GOT3 (cell line): ENCODE measurements at regions not wholly inside any gene's neighbourhood (a gene's known extent, or its start where the extent isn't known, plus 50 kb on each side); places are given as distances from the start of the nearest gene placed in this dataset.
A peak's percentile ranks its signal among the peaks of the same experiment; 100 is the strongest.
"Not testable (repeated sequence)": the region's sequence is repeated elsewhere in the genome, so short reads cannot be mapped to it uniquely, and the experiment has no call there.

Source experiments
- DNase-seq: peaks from one replicate; lab custom pipeline; 2025; ENCODE audit warnings: mixed read lengths; lab: John Stamatoyannopoulos, UW

- no peak for DNase-seq
These were observed 148.2 kb upstream of the ZNF516 start for GRCh38 chr18:76643199-76643598.

DNA sequence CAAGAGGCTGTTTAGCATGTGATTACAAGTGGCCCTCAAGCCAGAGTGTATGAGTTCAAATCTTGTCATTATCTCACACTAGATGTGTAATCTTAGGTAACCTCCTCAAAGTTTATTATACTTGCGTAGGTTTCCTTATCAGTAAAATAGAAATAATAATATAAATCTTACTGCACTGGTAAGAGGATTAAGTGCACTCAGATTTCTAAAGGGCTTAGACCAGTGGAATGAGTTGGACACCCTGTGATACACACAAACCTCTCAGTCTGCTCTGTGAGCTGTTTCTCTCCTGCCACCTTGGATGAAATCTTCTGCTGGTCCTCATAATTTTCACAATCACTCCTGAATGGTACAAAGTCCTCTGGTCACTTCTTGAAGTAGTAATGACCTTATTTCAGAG is 145.4 kb upstream of the ZNF516 start:
- DNase-seq = no peak

GRCh38 chr18:76634564-76634963 is 139.5 kb upstream of the ZNF516 start:
- no peak for DNase-seq

DNA sequence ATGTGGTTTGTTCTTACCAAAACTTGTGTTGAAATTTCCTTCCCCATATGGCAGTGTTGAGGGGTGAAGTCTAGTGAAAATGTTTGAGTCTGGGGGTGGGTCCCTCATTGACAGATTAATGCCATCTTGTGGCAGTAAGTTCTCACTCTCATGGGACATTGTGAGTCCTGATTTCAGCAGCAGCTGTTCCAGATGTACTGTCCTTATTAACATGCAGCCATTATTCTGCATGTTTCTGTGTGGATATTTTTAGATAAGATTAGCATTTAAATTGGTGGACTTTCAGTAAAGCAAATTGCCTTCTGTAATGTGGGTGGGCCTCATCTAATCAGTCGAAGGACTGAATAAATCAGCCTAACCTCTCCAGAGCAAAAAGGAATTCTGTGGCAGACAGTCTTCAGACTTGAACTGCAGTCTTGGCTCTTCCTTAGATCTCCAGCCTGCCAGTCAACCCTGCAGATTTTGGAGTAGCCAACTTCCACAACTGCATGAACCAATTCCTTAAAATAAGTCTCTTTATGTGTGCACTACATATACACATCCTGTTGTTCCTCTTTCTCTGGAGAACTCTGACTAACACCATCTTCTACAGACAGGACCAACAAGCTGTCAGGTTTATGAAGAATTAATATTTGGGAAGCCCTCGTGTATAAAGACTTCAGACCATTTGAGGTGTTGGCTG is 138.7 kb upstream of the ZNF516 start:
- DNase-seq = no peak

DNA sequence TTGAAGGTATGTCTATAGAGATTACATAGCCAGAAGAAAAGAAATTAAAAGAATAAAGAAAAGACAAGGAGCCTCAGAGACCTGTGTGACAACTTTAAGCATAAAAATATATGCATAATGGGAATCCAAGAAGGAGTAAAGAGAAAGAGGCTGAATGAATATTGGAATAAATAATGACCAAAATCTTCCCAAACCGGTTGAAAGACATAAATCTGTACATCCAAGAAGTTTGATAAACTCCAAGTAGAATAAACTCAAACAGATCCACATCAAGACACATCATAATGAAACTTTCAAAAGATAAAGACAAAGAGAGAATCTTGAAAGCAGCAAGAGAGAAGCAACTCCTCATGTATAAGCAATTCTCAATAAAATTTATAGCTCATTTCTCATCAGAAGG is 132.4 kb upstream of the ZNF516 start:
- DNase-seq = no peak

DNA sequence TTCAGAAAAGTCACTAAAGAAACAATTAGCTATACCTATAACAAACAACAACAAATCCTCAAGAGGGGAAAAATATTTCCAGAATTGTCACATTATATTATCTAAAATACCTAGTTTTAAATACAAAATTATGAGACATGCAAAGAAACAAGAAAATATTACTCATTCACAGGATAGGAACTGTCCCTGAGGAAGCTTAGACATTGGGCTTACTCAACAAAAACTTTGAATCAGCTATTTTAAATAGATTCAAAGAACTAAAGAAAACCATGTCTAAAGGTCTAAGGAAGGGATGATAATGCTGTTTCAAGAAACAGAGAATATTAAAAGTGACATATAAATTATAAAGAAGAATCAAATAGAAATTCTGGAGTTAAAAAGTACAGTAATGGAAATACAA is 131.9 kb upstream of the ZNF516 start:
- DNase-seq = no peak

DNA sequence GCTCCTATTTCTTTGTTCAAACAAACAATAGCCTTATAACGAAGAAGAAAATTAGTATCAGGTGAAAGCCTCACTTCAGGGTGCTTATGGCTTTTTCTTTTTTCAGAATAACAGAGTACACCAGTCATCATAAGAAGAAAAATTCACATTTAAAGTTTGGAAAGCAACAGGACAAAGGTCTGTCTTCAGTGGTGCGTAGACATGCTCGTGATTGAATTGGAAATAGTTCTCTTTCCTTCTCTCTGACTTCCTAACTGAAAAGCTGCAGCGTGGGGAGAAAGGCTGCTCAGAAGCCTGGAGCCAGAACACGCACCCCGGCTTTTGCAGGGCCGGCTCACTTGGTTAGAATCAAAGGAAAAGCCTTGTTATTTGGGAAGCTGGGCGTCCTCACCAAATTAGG is 127.6 kb upstream of the ZNF516 start:
- no peak for DNase-seq

GRCh38 chr18:76621782-76622495 is 126.9 kb upstream of the ZNF516 start:
- DNase-seq = no peak

GRCh38 chr18:76621226-76621625 is 126.2 kb upstream of the ZNF516 start:
- DNase-seq = no peak

DNA sequence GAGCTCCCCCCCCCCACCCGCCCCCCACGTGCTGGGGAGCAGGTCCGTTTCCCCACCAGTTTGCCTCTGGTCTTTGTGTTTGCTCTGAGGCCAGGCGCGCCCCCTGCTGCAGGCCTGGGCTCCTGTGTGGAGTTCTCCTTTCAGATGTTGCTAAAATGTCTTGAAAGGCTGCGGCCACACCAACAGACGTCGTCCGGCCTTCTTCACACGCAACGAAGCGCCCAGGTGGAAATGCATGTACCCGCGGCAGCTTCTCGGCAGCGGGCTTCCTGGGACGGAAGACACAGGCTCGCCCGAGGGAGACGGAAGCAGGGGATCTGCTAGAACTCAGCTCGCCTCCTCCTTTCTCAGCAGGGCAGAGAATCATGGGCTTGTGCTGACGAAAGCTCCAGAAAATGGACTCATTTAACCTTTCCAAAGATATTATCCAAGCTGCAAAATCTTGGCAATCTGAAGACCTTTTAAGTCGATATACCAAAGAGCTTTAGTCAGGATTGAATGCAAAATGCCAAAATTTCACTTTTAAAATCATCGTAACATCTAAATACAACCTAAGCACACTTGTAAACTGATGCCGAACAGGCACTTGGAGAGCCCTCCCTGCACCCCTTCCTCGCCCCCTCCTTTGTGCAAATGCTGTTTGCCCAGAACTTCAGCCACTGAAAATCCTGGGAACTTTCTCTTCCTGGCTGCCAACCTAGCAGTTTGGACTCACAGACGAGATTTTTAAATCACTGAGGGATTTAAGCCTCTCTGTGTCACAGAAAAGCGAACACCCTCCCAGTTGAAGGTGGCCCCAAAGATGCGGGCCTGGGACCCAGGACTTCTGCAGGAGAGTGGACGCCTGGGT is 125.5 kb upstream of the ZNF516 start:
- peak; percentile 21 for DNase-seq

DNA sequence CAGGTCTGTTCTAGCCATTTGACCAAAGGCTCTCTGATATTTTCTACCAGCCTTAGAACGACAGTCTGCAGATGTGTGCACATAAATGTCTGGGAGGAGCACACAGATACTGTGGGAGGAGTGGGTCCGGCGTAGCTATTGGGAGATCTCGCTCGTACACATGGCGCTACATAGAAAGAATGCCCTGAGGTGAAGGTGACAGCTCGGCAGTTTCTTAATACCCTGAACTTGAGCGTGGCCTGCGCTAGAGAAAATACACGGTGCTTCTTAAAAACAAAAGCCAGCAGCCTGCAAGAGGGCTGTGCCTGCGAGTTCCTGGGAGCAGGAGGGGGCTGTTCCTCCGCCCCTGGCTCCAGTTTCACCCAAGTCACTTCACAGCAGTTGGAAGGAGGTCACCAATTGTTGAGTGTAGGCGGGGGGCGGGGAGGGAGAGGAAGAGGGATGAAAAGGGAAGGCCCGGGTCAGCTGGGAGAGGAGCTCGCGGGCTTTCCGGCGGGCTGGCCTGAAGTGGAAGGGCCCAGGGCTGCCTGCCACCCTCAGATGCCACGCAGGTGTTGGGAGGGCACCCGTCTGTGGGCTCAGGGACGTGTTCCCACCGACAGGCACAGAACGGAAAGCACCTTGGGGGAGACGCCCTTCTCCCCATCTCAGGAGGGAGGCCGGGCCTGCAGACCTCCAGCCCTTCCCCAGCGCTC is 124.7 kb upstream of the ZNF516 start:
- no peak for DNase-seq

GRCh38 chr18:76619261-76619620 is 124.2 kb upstream of the ZNF516 start:
- no peak for DNase-seq

DNA sequence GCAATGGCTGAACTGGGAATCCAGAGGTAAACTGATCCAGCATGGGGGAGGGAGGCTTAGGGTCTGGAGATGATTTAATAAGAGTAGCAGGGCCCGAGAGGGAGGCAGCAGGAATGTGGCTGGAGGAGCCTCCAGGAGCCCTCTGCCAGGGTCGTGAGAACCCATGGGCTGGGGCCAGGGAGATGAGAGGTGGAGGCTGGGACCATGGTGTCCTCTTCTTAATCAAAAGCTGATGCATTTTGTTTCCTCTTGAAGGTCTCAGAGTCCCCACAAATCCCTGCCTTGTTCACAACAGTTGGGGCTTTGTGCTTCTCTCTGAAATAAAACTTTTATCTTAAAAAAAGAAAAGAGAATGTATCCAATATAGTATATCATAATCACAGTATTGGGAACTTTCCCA is 123.7 kb upstream of the ZNF516 start:
- no peak for DNase-seq

DNA sequence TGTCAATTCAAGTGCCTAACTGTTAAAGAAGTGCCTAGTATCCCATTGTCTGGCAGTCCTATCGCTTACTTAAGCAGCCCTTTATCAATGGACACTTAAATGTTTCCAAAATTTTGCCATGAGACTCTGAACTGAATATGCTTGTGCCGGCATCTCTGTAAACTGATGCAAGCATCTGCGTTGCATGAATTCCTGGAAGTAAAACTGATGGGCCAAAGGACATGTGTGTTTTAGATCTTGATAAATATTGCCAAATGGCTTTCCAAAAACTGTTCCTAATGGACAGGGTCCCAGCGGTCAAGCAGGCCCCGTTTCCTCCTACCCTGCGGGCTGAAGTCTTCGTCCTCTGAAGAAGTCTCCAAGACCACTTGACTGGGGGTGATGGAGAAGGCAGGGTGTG is 121.3 kb upstream of the ZNF516 start:
- no peak for DNase-seq

DNA sequence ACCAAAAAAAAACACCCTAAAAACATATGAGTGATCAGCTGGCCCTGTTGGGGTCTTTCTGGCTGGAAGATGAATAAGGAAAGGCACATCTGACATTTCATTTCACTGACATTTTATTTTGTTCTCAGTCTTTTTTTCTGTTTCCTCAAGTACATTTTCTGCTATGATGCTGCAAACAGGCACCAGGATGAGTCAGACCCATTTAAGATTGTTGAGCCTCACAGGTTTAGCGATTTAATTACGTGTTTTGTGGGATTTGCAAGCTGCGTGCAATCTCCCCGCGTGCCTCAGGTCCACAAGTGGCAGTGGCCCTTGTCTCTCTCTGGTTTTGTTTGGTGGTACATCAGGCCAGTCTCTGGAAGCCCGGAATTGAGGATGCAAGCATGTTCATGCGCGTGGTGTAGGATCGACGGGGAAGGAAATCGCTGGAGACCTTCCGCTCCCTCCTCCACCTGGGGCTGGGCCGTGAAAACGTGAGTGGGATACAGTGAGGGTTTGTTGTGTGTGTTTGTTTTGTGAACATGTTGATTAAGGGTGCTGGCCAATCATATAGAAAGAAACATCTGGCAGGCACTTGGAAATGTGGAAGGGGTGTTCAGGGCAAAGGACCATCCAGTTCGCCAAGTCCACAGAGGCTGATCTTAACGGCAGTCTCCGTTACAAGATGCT is 120.2 kb upstream of the ZNF516 start:
- DNase-seq = no peak

DNA sequence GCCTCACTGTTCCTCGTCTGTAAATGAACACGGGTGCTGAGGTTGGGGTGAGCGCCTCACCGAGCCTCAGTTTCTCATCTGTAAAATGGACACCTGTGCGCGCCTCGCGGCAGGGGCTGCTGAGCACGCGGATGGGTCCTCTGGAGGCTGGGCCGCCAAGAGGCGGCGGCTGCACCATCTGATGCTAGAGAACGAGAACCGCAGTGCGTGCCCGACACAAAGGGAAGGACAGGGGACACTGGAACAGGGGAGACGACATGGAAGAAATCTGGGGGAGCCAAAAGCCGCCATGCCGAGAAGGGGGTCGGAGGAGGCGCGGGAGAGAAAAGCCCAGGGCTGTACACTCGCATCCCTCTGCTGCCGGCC is 118.7 kb upstream of the ZNF516 start:
- no peak for DNase-seq

- no peak for DNase-seq
These were observed 118.2 kb upstream of the ZNF516 start for GRCh38 chr18:76613053-76613754.

DNA sequence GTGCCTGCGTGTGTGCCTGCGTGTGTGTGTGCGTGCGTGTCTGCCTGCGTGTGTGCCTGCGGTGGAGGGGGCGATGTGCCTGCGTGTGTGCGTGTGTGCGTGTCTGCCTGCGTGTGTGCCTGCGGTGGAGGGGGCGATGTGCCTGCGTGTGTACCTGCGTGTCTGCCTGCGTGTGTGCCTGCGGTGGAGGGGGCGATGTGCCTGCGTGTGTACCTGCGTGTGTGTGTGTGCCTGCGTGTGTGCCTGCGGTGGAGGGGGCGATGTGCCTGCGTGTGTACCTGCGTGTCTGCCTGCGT is 116.7 kb upstream of the ZNF516 start:
- not testable (repeated sequence) for DNase-seq

DNA sequence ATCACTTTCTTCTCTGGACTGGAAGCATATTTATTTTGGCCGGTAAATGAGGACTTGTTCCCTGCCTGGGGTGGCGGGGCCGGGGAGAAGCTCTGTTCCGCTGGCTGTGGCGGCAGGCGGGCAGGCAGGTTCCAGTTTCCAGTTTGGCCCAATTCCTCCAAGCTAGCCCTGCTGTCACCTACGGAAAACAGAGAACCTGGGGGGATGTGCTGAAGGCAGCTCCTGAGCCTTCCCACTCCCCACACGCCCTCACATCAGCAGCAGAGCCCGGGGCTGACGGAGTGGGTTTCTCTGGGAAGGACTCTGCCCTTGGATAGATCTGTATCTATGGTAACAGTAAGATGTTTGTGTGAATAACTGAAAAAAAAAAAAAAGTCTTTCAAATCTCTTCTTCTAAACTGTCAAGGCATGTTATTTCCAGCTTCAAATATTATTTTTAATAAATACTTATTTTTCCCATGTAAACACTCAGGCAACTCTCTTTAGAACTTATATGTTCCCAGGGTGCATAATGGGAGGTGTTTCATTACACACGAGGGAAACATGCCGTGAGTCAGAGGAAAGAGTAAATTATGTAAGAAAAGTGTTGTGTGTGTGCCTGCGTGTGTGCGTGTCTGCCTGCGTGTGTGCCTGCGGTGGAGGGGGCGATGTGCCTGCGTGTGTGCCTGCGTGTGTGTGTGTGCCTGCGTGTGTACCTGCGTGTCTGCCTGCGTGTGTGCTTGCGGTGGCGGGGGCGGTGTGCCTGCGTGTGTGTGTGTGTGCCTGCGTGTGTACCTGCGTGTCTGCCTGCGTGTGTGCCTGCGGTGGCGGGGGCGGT is 116.1 kb upstream of the ZNF516 start:
- no peak for DNase-seq

GRCh38 chr18:76610012-76610411 is 115.0 kb upstream of the ZNF516 start:
- no peak for DNase-seq
